ENCODE measurements at regions not wholly inside any gene's neighbourhood (a gene's known extent, or its start where the extent isn't known, plus 50 kb on each side); places are given as distances from the start of the nearest gene placed in this dataset.
"Not testable (repeated sequence)": the region's sequence is repeated elsewhere in the genome, so short reads cannot be mapped to it uniquely, and the experiment has no call there.

DNA sequence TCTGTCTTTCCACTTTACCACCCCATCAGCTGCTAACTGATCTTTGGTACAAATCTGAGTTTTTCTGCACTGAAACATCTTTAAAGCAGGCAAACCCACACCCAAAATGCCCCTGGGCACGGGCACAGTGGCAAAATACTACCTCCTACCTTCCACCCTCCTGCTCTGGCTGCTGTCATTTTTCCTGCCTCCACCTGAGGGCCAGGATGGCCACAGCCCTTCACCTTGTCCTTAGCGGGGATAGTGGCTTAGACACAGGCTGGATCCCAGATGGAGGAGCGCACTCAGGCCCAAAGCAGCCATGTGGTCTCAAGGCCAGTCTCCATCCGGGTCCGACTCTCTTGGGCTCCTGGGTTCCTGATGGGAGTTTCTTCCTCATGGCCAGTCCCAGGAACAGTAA is 98.3 kb downstream of the HIF1AN start:
- H3K4me2 ChIP-seq = no peak overlapping the region
- H3K27me3 ChIP-seq (ENCODE audit: insufficient read depth, low read depth) = no peaks in the 10 kb centered on the region
- H4K20me1 ChIP-seq (ENCODE audit: insufficient read depth) = no peaks in the 10 kb centered on the region
- H3K27ac ChIP-seq = no peak overlapping the region
- H3K4me1 ChIP-seq (ENCODE audit: low read depth, poor library complexity, severe bottlenecking) = no peaks in the 10 kb centered on the region
- H2AFZ ChIP-seq (ENCODE audit: low read depth) = no peak overlapping the region
- no peak overlapping the region for H3K9ac ChIP-seq
- H3K4me3 ChIP-seq (IDR thresholded peaks at IDR 0.05; ENCODE audit: insufficient read depth, low read depth, low read length) = no peak overlapping the region
- H3K36me3 ChIP-seq (ENCODE audit: insufficient read depth) = no peaks in the 10 kb centered on the region
- no peaks in the 10 kb centered on the region for H3K79me2 ChIP-seq (ENCODE audit: insufficient read depth, low read depth)
- TF ChIP-seq, protein P1, sequence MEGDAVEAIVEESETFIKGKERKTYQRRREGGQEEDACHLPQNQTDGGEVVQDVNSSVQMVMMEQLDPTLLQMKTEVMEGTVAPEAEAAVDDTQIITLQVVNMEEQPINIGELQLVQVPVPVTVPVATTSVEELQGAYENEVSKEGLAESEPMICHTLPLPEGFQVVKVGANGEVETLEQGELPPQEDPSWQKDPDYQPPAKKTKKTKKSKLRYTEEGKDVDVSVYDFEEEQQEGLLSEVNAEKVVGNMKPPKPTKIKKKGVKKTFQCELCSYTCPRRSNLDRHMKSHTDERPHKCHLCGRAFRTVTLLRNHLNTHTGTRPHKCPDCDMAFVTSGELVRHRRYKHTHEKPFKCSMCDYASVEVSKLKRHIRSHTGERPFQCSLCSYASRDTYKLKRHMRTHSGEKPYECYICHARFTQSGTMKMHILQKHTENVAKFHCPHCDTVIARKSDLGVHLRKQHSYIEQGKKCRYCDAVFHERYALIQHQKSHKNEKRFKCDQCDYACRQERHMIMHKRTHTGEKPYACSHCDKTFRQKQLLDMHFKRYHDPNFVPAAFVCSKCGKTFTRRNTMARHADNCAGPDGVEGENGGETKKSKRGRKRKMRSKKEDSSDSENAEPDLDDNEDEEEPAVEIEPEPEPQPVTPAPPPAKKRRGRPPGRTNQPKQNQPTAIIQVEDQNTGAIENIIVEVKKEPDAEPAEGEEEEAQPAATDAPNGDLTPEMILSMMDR (conservative IDR thresholded peaks at IDR 0.05; ENCODE audit: low read depth, low read length) = no peak

DNA sequence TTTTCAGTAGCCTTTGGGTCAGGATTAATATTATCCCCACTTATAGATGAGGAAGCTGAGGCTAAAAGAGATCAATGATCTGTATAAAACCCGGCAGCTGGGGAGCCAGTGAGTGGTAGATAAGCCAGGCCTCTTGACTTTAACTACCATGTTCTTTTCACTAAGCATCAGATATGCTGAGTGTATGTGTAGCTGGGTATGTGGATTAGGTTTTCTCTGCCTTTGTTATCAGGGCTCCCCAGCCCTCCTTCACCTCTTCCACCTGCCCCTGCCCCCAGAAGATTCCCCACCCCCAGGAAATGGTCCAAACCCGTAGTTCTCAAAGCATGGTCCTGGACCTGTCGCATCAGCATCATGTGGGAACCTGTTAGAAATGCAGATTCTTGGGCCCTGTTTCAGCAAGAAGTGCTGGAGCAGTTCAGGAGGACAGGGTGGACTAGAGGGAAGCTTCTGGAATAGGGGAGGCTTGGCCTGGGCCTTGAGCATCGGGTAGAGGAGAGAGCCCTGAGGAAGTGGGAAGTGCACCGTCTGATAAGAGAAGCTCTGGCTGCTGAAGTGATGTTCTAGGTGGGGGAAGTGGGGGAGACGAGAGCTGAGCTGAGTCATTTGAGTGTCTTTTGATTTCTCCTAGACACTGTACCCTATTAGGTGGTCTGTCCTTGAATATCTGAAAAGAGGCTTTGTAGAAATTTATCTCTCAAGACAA is 101.3 kb downstream of the HIF1AN start:
- Histone ChIP-seq H2AFZ (ENCODE audit: low read depth) (no peak overlapping the region), H3K4me1 (ENCODE audit: low read depth, poor library complexity, severe bottlenecking) (no peaks in the 10 kb centered on the region), H3K4me3 (IDR thresholded peaks at IDR 0.05; ENCODE audit: insufficient read depth, low read depth, low read length) (no peak overlapping the region), H3K4me2 (no peak overlapping the region), H3K27ac (no peak overlapping the region), H3K9ac (no peak overlapping the region), H3K79me2 (ENCODE audit: insufficient read depth, low read depth) (no peaks in the 10 kb centered on the region), H3K27me3 (ENCODE audit: insufficient read depth, low read depth) (no peaks in the 10 kb centered on the region), H3K36me3 (ENCODE audit: insufficient read depth) (no peaks in the 10 kb centered on the region), H4K20me1 (ENCODE audit: insufficient read depth) (no peaks in the 10 kb centered on the region)
- TF ChIP-seq, protein P1 (conservative IDR thresholded peaks at IDR 0.05; ENCODE audit: low read depth, low read length) = no peak

- no peak overlapping the region for H3K27ac ChIP-seq
- H3K4me1 ChIP-seq (ENCODE audit: low read depth, poor library complexity, severe bottlenecking) = no peaks in the 10 kb centered on the region
- no peak overlapping the region for H3K4me2 ChIP-seq
- H3K79me2 ChIP-seq (ENCODE audit: insufficient read depth, low read depth) = no peaks in the 10 kb centered on the region
- H4K20me1 ChIP-seq (ENCODE audit: insufficient read depth) = no peaks in the 10 kb centered on the region
- TF ChIP-seq, protein P1 (conservative IDR thresholded peaks at IDR 0.05; ENCODE audit: low read depth, low read length) = peak; percentile 40; the same call in 1 of the 2 replicates
- H3K4me3 ChIP-seq (IDR thresholded peaks at IDR 0.05; ENCODE audit: insufficient read depth, low read depth, low read length) = no peak overlapping the region
- no peak overlapping the region for H2AFZ ChIP-seq (ENCODE audit: low read depth)
- no peaks in the 10 kb centered on the region for H3K36me3 ChIP-seq (ENCODE audit: insufficient read depth)
- no peaks in the 10 kb centered on the region for H3K27me3 ChIP-seq (ENCODE audit: insufficient read depth, low read depth)
- no peak overlapping the region for H3K9ac ChIP-seq
Observed at GRCh38 chr10:100637785-100638184, 102.0 kb downstream of the HIF1AN start.

- not testable (repeated sequence) for H3K27me3 ChIP-seq (ENCODE audit: insufficient read depth, low read depth); H2AFZ ChIP-seq (ENCODE audit: low read depth); H3K4me3 ChIP-seq (IDR thresholded peaks at IDR 0.05; ENCODE audit: insufficient read depth, low read depth, low read length); H3K9ac ChIP-seq; H4K20me1 ChIP-seq (ENCODE audit: insufficient read depth); H3K4me2 ChIP-seq; H3K27ac ChIP-seq; H3K36me3 ChIP-seq (ENCODE audit: insufficient read depth); H3K4me1 ChIP-seq (ENCODE audit: low read depth, poor library complexity, severe bottlenecking); H3K79me2 ChIP-seq (ENCODE audit: insufficient read depth, low read depth)
Observed at GRCh38 chr10:100638969-100639368, 103.2 kb downstream of the HIF1AN start.

DNA sequence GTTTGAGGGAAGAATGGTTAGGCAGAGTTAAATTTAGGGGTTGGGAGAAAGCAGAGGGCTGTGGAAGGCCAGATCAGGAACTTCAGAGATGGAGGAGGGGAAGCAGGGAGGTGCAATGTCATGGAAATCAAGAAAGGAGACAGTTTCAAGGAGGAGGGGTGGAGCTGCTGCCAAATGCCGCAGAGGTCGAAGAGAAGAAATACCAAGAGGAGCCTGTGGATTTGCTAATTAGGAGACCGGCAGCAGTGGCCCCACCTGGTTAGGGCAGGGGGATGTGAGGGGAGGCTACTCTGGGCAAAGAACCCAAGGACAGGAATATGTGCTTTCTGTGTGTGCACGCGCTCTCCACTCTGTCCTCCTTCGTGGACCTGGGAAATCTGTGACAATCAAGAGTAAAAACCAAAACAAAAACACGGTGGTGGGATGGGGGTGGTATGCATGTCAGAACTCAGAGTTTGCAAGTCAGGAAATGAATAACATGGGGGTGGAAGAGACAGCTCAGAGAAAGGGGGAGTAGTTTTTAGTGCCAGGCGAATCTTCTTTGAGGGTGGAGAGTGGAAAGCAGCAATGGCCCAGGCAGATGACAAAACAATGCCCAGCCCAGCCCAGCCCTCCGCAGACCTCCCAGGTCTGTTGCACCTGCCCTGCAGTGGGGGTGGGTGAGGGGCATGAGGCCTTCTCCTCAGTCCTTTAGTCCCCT is 102.9 kb upstream of the PAX2 start:
- Histone ChIP-seq H2AFZ (ENCODE audit: low read depth) (no peak overlapping the region), H3K4me3 (IDR thresholded peaks at IDR 0.05; ENCODE audit: insufficient read depth, low read depth, low read length) (no peak overlapping the region), H3K79me2 (ENCODE audit: insufficient read depth, low read depth) (no peaks in the 10 kb centered on the region), H3K27me3 (ENCODE audit: insufficient read depth, low read depth) (no peaks in the 10 kb centered on the region), H3K4me2 (no peak overlapping the region), H4K20me1 (ENCODE audit: insufficient read depth) (no peaks in the 10 kb centered on the region), H3K36me3 (ENCODE audit: insufficient read depth) (no peaks in the 10 kb centered on the region), H3K27ac (no peak overlapping the region), H3K9ac (no peak overlapping the region), H3K4me1 (ENCODE audit: low read depth, poor library complexity, severe bottlenecking) (no peaks in the 10 kb centered on the region)
- TF ChIP-seq, protein P1 (conservative IDR thresholded peaks at IDR 0.05; ENCODE audit: low read depth, low read length) = no peak

All from KMS-11 (cell line).